Thyroid gland (tissue), 4 donors: ENCODE measurements at regions not wholly inside any gene's neighbourhood (a gene's known extent, or its start where the extent isn't known, plus 50 kb on each side); places are given as distances from the start of the nearest gene placed in this dataset.

Experiments used
- POLR2A ChIP-seq, 2 donors: fragments of 450-650 bp; IDR thresholded peaks; one replicate each; pipeline ENCODE4 v1.6.1; 2017; ENCODE audit warnings: antibody characterized with exemption in 2 of 2, mild to moderate bottlenecking in 2 of 2, moderate library complexity in 1 of 2
- TF ChIP-seq, protein P1 (sequence below), 6 experiments: fragments of 200-600 bp in 3 of 6; fragments of 450-650 bp in 3 of 6; sonication (generic) in 3 of 6; IDR thresholded peaks; one replicate each; pipeline ENCODE4 v1.5.1; 2016 to 2019; ENCODE audit warnings: antibody characterized with exemption in 6 of 6, mild to moderate bottlenecking in 2 of 6, inconsistent platforms in 1 of 6, moderate library complexity in 1 of 6

DNA sequence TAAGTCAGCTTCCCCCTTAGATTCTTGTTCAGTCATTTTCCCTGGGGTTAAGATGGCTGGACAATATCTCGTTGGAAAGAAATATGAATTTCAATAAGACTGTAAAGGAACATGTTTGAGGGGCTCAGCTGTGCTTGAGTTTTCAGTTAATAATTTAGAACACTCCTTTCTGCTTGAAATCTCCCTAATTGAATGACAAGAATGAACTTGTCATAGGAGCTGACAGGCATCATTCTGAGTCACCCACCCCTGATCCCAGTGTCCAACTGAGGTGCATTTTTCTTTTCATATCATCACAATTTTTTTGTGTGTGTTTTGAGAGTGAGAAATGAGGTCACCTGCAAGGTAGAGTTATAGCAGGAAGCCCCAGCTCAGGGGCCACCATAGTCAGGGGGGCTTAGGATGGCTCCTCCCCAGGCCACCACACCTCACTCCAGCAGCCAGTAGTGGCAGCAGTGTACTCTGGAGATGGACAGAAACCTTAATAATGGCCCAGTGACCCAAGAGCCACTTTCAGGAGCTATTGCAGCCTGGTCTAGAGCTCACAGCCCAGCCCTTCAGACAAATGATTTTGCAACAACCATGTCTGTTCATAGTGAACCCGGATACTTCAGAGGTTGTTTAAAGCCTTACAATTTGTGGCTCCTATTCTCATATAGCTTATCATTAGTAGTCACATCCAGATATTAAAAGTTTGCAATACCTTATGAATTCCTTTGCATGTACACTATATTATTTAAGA, 174.5 kb downstream of the MAIP1 start:
- TF ChIP-seq, protein P1, sequence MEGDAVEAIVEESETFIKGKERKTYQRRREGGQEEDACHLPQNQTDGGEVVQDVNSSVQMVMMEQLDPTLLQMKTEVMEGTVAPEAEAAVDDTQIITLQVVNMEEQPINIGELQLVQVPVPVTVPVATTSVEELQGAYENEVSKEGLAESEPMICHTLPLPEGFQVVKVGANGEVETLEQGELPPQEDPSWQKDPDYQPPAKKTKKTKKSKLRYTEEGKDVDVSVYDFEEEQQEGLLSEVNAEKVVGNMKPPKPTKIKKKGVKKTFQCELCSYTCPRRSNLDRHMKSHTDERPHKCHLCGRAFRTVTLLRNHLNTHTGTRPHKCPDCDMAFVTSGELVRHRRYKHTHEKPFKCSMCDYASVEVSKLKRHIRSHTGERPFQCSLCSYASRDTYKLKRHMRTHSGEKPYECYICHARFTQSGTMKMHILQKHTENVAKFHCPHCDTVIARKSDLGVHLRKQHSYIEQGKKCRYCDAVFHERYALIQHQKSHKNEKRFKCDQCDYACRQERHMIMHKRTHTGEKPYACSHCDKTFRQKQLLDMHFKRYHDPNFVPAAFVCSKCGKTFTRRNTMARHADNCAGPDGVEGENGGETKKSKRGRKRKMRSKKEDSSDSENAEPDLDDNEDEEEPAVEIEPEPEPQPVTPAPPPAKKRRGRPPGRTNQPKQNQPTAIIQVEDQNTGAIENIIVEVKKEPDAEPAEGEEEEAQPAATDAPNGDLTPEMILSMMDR (IDR thresholded peaks at IDR 0.05): no peak
- TF ChIP-seq POLR2A (IDR thresholded peaks at IDR 0.05): no peak
